NCI-H82 treated with DMSO at 0.1 percent for 48 hours (cell line): ENCODE measurements at regions not wholly inside any gene's neighbourhood (a gene's known extent, or its start where the extent isn't known, plus 50 kb on each side); places are given as distances from the start of the nearest gene placed in this dataset.
"Not testable (repeated sequence)": the region's sequence is repeated elsewhere in the genome, so short reads cannot be mapped to it uniquely, and the experiment has no call there.

Experiments used
- DNase-seq: peaks from one replicate; lab custom pipeline; 2025; ENCODE audit not compliant: unreplicated experiment; lab: John Stamatoyannopoulos, UW

GRCh38 chr11:87574193-87574592, 536.5 kb downstream of the TMEM135 start:
- DNase-seq = no peak

GRCh38 chr11:87573708-87574107, 536.0 kb downstream of the TMEM135 start:
- no peak for DNase-seq

- DNase-seq = no peak
Measured at GRCh38 chr11:87572881-87573280, 535.1 kb downstream of the TMEM135 start.

- no peak for DNase-seq
Measured at GRCh38 chr11:87560352-87560751, 522.6 kb downstream of the TMEM135 start.

- DNase-seq = not testable (repeated sequence)
Measured at GRCh38 chr11:87559852-87560251, 522.1 kb downstream of the TMEM135 start.

- no peak for DNase-seq
Measured at GRCh38 chr11:87555101-87555500, 517.4 kb downstream of the TMEM135 start.

- no peak for DNase-seq
Measured at GRCh38 chr11:87548797-87549196, 511.1 kb downstream of the TMEM135 start.

- DNase-seq = no peak
Measured at GRCh38 chr11:87545858-87546257, 508.1 kb downstream of the TMEM135 start.

- no peak for DNase-seq
Measured at GRCh38 chr11:87539596-87539995, 501.9 kb downstream of the TMEM135 start.

- no peak for DNase-seq
Measured at GRCh38 chr11:87536565-87536964, 498.8 kb downstream of the TMEM135 start.

GRCh38 chr11:87536016-87536415, 498.3 kb downstream of the TMEM135 start:
- no peak for DNase-seq

- DNase-seq = no peak
Measured at GRCh38 chr11:87535513-87535912, 497.8 kb downstream of the TMEM135 start.

- DNase-seq = not testable (repeated sequence)
Measured at GRCh38 chr11:87531835-87532234, 494.1 kb downstream of the TMEM135 start.

GRCh38 chr11:87529486-87529885, 491.8 kb downstream of the TMEM135 start:
- no peak for DNase-seq

GRCh38 chr11:87528752-87529151, 491.0 kb downstream of the TMEM135 start:
- DNase-seq = no peak

- DNase-seq = no peak
Measured at GRCh38 chr11:87523276-87523675, 485.5 kb downstream of the TMEM135 start.

GRCh38 chr11:87518266-87518665, 480.5 kb downstream of the TMEM135 start:
- DNase-seq = no peak

- DNase-seq = no peak
Measured at GRCh38 chr11:87517351-87517750, 479.6 kb downstream of the TMEM135 start.

GRCh38 chr11:87507722-87508121, 470.0 kb downstream of the TMEM135 start:
- not testable (repeated sequence) for DNase-seq

- DNase-seq = not testable (repeated sequence)
Measured at GRCh38 chr11:87506946-87507345, 469.2 kb downstream of the TMEM135 start.

- no peak for DNase-seq
Measured at GRCh38 chr11:87501388-87501787, 463.7 kb downstream of the TMEM135 start.

GRCh38 chr11:87494936-87495335, 457.2 kb downstream of the TMEM135 start:
- DNase-seq = not testable (repeated sequence)

GRCh38 chr11:87494026-87494425, 456.3 kb downstream of the TMEM135 start:
- DNase-seq = not testable (repeated sequence)

- DNase-seq = no peak
Measured at GRCh38 chr11:87493516-87493915, 455.8 kb downstream of the TMEM135 start.
